Muscle layer of duodenum (tissue), 2 donors: ENCODE measurements at regions not wholly inside any gene's neighbourhood (a gene's known extent, or its start where the extent isn't known, plus 50 kb on each side); places are given as distances from the start of the nearest gene placed in this dataset.
"Not testable (repeated sequence)": the region's sequence is repeated elsewhere in the genome, so short reads cannot be mapped to it uniquely, and the experiment has no call there.

ENCODE experiments used
- H3K27ac ChIP-seq: one replicate; pipeline ENCODE4 v1.7.0; 2013; ENCODE audit warnings: mild to moderate bottlenecking, low read length
- H3K27me3 ChIP-seq: one replicate; pipeline ENCODE4 v1.7.0; 2013; ENCODE audit warnings: low read depth, mild to moderate bottlenecking, control low read depth, low read length
- H3K36me3 ChIP-seq, 2 donors: one replicate each; pipeline ENCODE4 v1.7.0; 2013; ENCODE audit warnings: low read length in 2 of 2, control low read depth in 1 of 2, mild to moderate bottlenecking in 1 of 2; ENCODE audit not compliant: insufficient read depth in 2 of 2, control insufficient read depth in 1 of 2
- H3K4me1 ChIP-seq, 2 donors: one replicate each; pipeline ENCODE4 v1.7.0; 2013; ENCODE audit warnings: low read length in 2 of 2, mild to moderate bottlenecking in 2 of 2, control low read depth in 1 of 2, moderate library complexity in 1 of 2; ENCODE audit not compliant: insufficient read depth in 2 of 2, control insufficient read depth in 1 of 2
- H3K4me3 ChIP-seq, 2 donors: one replicate each; pipeline ENCODE4 v1.7.0; 2013; ENCODE audit warnings: low read length in 2 of 2, low read depth in 1 of 2, mild to moderate bottlenecking in 1 of 2
- H3K9me3 ChIP-seq, 2 donors: one replicate each; pipeline ENCODE4 v1.7.0; 2013; ENCODE audit warnings: low read length in 2 of 2, control low read depth in 1 of 2, mild to moderate bottlenecking in 1 of 2; ENCODE audit not compliant: control insufficient read depth in 1 of 2
- donor health status: healthy.

GRCh38 chr3:137542049-137542448 is 222.1 kb upstream of the SOX14 start:
- H3K27me3 ChIP-seq: no peaks in the 10 kb centered on the region
- H3K27ac ChIP-seq: no peak overlapping the region
- H3K36me3 ChIP-seq: no peaks in the 10 kb centered on the region
- H3K9me3 ChIP-seq: peaks cover 0 to 2% of the 10 kb centered on the region in 2 donors
- no peak overlapping the region for H3K4me3 ChIP-seq
- H3K4me1 ChIP-seq: no peaks in the 10 kb centered on the region

GRCh38 chr3:137554242-137554641 is 209.9 kb upstream of the SOX14 start:
- no peaks in the 10 kb centered on the region for H3K27me3 ChIP-seq
- no peaks in the 10 kb centered on the region for H3K4me1 ChIP-seq
- no peak overlapping the region for H3K4me3 ChIP-seq
- H3K27ac ChIP-seq: no peak overlapping the region
- no peaks in the 10 kb centered on the region for H3K9me3 ChIP-seq
- no peaks in the 10 kb centered on the region for H3K36me3 ChIP-seq

- no peaks in the 10 kb centered on the region for H3K4me1 ChIP-seq
- H3K36me3 ChIP-seq: no peaks in the 10 kb centered on the region
- H3K27me3 ChIP-seq: no peaks in the 10 kb centered on the region
- no peak overlapping the region for H3K4me3 ChIP-seq
- H3K9me3 ChIP-seq: peaks cover 0 to 3% of the 10 kb centered on the region in 2 donors
- H3K27ac ChIP-seq: no peak overlapping the region
Observed at GRCh38 chr3:137568880-137569279, 195.2 kb upstream of the SOX14 start.

- Histone ChIP-seq H3K36me3 (no peaks in the 10 kb centered on the region), H3K4me1 (no peaks in the 10 kb centered on the region), H3K9me3 (no peaks in the 10 kb centered on the region), H3K27me3 (no peaks in the 10 kb centered on the region), H3K27ac (no peak overlapping the region), H3K4me3 (no peak overlapping the region)
Observed at GRCh38 chr3:137572931-137573330, 191.2 kb upstream of the SOX14 start.

GRCh38 chr3:137582484-137582883 is 181.6 kb upstream of the SOX14 start:
- Histone ChIP-seq H3K4me3 (no peak overlapping the region), H3K27ac (no peak overlapping the region), H3K9me3 (peaks cover 0 to 8% of the 10 kb centered on the region in 2 donors), H3K27me3 (no peaks in the 10 kb centered on the region), H3K36me3 (no peaks in the 10 kb centered on the region), H3K4me1 (no peaks in the 10 kb centered on the region)

GRCh38 chr3:137583256-137583655 is 180.9 kb upstream of the SOX14 start:
- Histone ChIP-seq H3K27me3 (no peaks in the 10 kb centered on the region), H3K4me3 (no peak overlapping the region), H3K9me3 (peaks cover 0 to 7% of the 10 kb centered on the region in 2 donors), H3K27ac (no peak overlapping the region), H3K4me1 (no peaks in the 10 kb centered on the region), H3K36me3 (no peaks in the 10 kb centered on the region)

- no peaks in the 10 kb centered on the region for H3K36me3 ChIP-seq
- H3K4me3 ChIP-seq: no peak overlapping the region
- no peaks in the 10 kb centered on the region for H3K27me3 ChIP-seq
- H3K9me3 ChIP-seq: no peaks in the 10 kb centered on the region
- no peak overlapping the region for H3K27ac ChIP-seq
- H3K4me1 ChIP-seq: no peaks in the 10 kb centered on the region
Observed at GRCh38 chr3:137588871-137589270, 175.2 kb upstream of the SOX14 start.

- not testable (repeated sequence) for H3K4me1 ChIP-seq, H3K9me3 ChIP-seq, H3K27ac ChIP-seq, H3K27me3 ChIP-seq, H3K4me3 ChIP-seq, H3K36me3 ChIP-seq
Observed at GRCh38 chr3:137595415-137595814, 168.7 kb upstream of the SOX14 start.

GRCh38 chr3:137610723-137611122 is 153.4 kb upstream of the SOX14 start:
- Histone ChIP-seq H3K27ac (no peak overlapping the region), H3K27me3 (no peaks in the 10 kb centered on the region), H3K4me3 (no peak overlapping the region), H3K36me3 (no peaks in the 10 kb centered on the region), H3K9me3 (no peaks in the 10 kb centered on the region), H3K4me1 (no peaks in the 10 kb centered on the region)

GRCh38 chr3:137612291-137612690 is 151.8 kb upstream of the SOX14 start:
- Histone ChIP-seq H3K4me3 (no peak overlapping the region), H3K36me3 (no peaks in the 10 kb centered on the region), H3K27ac (no peak overlapping the region), H3K4me1 (no peaks in the 10 kb centered on the region), H3K9me3 (no peaks in the 10 kb centered on the region), H3K27me3 (no peaks in the 10 kb centered on the region)

- Histone ChIP-seq H3K4me1 (no peaks in the 10 kb centered on the region), H3K9me3 (no peaks in the 10 kb centered on the region), H3K27me3 (no peaks in the 10 kb centered on the region), H3K36me3 (no peaks in the 10 kb centered on the region), H3K4me3 (no peak overlapping the region), H3K27ac (no peak overlapping the region)
Observed at GRCh38 chr3:137615659-137616418, 148.3 kb upstream of the SOX14 start.
